ENCODE measurements at regions not wholly inside any gene's neighbourhood (a gene's known extent, or its start where the extent isn't known, plus 50 kb on each side); places are given as distances from the start of the nearest gene placed in this dataset.
"Not testable (repeated sequence)": the region's sequence is repeated elsewhere in the genome, so short reads cannot be mapped to it uniquely, and the experiment has no call there.

DNA sequence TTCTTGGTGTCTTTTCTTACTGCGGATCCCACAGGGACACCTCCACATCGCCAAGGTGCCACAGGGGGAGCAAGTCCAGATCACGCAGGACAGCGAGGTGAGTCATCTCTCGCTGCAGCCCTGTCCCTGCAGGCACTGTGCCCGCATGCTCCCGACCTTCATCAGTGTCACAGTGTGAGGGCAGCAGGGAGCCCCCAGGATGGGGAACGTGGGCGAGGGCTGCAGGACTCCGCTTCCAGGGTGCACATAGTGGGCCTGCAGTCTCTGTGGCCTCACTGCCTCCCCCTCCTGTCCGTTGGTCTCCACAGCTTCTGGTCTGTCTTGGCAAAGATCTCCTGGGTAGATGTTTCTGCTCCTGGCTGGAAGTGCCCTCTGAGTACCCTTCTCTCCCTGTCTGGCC lies 78.0 kb downstream of the NPIPB11 start:
- DNase-seq (ENCODE audit: low read depth) = not testable (repeated sequence)

DNA sequence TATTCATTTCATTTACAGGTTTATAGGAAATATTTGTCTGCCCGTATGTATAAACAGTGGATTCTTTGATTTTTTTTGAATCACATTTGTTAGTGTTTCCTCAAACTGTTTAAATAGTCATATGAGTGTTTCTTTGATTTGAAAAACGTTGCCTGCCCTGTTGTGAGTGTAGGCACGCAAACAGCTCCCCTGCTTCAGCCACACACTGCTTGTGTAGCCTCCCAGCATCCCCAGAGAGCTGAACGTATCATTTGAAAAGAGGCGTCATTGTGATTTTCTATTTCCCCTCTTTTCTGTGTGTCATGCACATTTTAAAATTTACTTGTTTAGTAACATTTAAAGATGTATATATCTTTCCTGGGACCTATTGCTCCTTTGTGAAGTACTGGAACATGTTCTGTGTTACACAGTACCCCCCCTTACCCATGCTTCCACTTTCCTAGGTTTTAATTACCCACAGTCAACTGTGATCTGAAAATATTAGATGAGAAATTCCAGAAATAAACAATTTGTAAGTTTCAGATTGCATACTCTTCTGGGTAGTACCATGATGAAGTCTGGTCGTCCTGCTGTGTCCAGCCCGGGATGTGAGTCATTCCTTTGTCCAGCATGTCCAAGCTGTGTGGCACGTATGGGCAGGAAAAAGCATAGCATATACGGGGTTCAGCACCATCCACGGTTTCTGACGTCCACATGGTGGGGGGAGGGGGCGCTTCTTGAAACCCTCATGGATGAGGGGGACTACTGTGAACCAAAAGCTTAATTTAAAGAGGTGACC lies 78.7 kb downstream of the NPIPB11 start:
- not testable (repeated sequence) for DNase-seq (ENCODE audit: low read depth)

DNA sequence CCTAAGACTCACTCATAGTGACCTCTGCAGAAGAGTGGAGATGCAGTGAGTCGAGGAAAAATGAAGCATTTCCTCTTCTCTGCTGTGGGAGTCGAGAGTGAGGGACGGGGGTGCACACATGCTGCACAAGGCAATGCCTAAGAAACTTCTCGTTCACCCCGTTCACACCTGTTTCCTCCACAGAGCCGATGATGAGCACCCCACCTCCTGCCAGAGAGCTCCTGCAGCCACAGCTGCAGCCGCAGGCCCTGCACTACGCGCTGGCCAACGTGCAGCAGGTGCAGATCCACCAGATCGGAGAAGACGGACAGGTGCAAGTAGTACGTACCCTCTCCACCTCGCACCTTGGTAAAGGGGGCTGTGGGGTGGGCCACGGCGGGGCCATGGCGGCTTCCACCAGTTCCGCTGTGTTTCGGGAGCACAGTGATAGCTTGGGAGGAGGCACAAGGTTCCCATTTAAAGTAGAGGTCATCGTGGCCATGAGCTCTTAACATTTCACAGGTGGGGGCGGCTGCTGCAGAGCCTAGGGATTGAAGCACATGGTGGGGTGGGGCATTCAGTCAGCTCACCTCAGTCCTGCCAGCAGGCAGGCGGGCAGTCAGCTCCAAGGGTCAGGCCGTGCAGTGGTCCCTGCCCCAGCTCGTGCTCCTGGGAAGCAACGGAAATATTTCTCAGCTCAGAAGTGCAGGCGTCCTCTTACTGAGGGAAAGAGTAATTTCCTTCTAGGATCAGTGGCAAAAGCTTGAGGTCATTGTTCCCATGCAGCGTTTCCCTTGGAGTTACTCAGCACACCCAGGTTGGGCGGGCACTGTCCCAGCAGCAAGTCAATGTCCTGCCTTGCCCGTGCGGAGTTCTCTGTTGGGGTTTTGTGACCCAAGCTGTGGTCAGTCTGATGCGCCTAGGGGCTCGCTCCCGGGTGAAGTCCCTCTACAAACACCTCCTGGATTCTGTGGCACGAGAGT lies 80.1 kb downstream of the NPIPB11 start:
- not testable (repeated sequence) for DNase-seq (ENCODE audit: low read depth)

DNA sequence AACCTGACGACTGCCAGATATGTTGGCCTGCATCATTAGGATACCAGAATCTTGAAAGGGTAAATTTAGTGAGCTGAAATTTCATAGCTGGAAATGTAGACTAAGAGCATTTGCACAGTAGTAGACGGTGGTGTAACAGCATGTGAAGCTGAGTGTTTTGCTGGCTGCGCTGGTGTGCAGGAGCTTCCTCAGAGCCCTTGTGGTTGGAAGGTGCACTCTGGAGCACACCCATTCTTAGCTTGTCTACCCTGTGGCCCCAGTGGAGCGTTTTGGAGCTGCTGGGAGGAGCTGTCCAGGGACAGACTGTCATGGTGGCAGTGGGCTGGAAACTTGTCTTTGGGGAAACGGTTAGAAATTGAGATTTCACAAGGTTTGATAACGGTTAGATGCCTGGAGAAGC lies 82.8 kb downstream of the NPIPB11 start:
- not testable (repeated sequence) for DNase-seq (ENCODE audit: low read depth)

DNA sequence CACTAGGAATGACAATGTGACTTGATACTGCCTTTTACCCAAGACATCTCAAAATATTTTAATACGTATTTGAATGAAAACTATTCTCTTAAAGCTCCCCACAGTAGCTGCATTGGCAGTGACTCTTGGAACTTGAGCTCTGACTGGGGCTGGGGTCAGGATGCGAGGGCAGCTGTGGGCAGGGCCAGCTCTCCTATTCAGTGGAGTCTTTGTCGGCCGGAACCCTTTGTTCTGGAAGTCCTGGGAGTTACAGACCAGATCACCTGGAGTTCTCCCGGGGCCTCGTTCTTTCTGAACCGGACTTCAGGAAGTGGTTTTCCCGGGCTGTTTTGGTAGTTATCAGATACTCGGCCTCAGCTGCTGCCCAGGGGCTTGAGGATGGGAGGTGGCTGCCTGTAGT lies 84.9 kb downstream of the NPIPB11 start:
- DNase-seq (ENCODE audit: low read depth) = no peak

DNA sequence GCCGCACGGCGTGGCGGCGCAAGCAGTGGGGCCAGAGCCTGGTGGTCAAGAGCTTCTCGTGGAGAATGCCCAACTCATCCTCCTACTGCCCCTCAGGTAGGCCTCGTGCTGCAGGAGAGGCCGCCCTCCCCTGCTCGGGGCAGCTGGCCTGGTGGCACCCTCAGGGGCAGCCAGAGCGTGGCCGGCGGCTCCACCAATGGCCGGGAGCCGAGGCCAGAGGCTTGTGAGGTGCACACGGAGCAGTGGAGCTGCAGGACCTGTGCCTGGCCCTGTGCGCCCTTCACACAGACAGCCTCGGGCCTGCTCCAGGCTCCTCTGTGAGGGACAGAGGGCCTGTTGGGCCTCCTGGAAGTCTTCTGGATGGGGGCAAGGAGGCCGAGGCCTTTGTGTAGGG lies 85.5 kb downstream of the NPIPB11 start:
- no peak for DNase-seq (ENCODE audit: low read depth)

DNA sequence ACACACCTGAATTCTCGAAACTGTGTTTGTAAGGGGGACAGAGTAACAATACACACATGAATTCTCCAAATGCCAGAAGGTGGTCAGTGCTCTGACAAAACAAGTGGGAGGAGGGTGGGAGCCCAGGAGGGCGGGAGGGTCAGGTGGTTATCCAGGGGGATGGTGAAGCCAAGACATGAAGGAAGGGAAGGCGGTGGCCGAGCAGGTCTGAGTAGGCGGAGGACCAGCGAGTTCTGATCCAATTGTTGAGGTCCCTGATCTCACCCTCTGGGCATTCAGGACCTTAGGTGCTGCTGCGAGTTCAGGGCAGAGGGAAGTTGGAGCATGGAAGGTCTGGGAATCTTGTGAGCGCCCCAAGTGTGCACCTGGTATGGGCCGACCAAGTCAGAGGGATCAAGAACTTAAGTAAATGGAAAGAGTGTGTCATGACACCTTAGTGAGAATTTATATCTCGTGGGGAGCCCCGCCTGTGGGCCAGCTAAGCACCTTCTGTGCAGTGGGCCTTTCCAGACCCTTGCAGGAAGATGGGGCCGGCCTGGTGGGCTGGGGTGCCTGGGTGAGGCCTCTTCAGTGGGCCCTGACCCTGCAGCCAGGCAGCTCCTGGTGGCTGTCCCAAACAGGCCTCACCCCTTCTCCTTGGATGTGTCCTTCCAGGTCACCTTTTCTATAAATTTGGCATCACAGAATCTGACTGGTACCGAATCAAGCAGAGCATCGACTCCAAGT lies 86.1 kb downstream of the NPIPB11 start:
- DNase-seq (ENCODE audit: low read depth) = no peak

DNA sequence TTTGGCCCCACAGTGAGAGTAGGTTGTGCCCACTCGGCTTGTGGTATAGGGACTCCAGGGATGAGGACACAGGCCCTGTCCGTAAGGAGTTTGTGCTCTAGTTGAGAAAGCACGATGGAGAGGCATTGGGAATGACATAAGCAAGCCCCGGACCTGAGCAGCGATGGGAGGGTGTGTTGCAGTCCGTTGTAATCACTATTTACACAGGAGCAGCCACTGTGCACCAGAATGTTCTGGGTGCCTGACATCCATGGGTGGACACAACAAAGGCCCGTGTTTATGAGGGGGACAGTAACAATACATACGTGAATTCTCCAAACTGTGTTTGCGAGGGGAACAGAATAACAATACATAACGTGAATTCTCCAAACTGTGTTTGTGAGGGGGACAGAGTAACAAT lies 86.8 kb downstream of the NPIPB11 start:
- no peak for DNase-seq (ENCODE audit: low read depth)

DNA sequence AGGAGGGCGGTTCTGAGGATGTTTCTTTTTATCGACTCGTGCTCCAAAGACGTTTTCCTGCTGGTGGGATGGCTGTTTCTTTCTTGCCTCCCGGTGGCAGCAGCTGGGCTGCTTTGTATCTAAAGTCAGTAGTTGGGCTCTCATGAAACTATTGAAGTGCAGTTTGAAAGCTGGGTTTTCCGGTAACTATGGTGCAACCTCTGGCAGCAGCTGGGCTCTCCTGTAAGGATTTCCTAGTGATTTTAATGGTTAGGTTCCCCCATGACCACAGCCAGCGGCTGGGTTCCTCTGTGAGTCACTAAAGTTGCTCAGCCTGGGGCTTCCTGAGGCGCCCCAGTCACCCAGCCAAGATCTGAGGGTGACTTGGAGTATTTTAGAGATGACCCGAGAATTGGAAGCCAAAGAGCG lies 87.9 kb downstream of the NPIPB11 start:
- not testable (repeated sequence) for DNase-seq (ENCODE audit: low read depth)

DNA sequence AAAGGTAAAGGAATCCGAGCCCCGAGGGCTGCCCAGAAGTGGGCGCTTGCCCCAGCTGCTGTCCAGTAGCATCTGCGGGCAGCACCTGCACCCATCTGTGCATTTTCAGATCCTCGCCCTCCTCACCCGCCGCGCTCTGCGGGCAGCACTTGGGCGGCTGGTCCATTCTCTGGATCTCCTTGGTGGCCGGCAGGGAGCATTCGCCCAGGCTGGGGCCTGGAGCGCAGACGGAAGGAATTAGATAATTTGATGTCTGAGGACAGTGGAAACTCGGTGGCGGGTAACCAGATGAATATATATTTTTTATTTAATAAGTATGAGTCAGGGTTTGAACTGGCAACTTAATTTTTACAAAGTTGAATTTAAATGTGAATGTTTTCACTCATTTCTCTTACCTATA lies 88.5 kb downstream of the NPIPB11 start:
- DNase-seq (ENCODE audit: low read depth) = no peak

DNA sequence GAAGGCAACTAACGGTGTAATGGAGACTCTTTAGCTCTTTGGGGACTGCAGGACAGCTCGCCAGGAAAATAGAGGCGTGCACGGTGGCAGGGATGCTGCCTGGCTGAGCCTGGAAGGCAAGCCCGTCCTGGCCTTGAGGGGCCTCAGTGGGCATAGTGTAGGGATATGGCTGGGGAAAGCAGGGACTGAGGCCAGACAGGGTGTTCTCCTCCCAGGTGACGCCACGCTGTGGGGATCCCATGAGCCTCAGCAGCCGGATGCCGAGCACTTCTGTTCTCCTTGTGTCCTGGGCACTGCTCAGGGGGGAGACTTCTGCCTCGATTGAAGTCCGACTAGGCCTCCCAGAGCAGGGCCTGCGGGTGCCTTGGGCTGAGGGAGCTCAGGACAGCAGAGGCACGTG lies 89.2 kb downstream of the NPIPB11 start:
- DNase-seq (ENCODE audit: low read depth) = no peak

DNA sequence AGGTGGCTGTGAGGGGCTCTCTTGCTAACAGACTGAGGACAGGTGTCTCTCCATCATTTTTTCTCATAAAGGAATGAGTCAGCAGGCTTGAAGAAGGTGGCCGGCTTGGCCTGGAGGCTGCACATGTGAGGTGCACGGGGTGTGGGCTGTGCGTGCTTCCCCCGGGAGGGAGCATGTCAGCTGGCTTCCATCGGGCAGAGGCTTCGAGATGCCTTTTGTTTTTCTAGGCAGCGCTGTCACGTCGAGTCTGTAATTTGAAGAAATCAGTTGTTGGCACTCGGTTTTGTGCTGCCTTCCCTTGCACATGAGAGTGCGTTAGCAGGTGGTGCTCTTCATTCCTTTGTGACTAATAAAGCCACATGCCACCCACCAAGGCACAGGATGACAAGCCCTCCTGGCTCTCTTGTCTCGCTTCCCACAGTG lies 89.7 kb downstream of the NPIPB11 start:
- no peak for DNase-seq (ENCODE audit: low read depth)

DNA sequence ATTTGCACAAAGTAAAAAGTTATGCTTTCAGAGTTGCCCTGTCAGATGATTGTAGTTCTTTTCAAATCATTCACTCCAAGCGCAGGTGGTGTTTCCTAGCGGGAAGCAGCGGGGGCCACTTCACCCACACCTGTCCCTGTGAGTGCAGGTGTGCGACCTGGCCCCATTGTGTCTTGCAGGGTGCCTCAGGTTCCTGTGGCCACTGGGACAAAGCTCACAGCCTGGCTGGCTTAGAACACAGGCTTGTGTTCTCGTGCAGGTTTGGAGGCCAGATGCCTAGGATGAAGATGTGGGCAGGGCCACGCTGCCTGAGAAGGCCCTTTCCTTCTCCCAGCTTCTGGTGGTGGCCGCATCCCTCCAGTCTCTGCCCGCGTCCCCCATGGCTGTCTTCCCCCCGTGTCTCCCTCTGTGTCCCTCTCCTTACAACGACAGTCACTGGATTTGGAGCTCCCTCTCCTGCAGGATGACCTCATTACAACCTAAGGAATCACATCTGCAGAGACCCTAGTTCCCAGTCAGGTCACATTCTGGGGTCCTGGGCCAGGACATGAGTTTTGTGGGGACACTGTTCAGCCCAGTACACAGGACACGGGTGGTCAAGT lies 90.5 kb downstream of the NPIPB11 start:
- no peak for DNase-seq (ENCODE audit: low read depth)

DNA sequence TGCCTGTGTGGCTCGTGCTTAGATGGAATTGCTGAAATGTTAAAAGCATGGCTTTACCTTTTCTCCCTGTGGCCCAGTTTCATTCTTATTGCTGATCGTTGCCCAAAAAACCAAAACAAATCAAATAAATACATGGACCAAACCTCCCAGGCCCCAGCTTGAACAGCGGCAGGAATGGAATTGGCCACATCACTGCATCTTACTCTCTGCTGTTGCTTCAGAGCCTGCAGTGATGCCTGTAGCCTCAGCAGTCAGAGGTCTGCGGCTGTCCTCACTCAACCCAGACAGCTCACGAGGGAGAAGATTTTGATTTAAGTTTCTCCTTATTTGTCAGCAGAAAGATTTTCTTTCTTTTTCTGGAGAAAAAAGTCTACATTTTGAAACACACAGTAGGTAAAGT lies 91.5 kb downstream of the NPIPB11 start:
- no peak for DNase-seq (ENCODE audit: low read depth)

DNA sequence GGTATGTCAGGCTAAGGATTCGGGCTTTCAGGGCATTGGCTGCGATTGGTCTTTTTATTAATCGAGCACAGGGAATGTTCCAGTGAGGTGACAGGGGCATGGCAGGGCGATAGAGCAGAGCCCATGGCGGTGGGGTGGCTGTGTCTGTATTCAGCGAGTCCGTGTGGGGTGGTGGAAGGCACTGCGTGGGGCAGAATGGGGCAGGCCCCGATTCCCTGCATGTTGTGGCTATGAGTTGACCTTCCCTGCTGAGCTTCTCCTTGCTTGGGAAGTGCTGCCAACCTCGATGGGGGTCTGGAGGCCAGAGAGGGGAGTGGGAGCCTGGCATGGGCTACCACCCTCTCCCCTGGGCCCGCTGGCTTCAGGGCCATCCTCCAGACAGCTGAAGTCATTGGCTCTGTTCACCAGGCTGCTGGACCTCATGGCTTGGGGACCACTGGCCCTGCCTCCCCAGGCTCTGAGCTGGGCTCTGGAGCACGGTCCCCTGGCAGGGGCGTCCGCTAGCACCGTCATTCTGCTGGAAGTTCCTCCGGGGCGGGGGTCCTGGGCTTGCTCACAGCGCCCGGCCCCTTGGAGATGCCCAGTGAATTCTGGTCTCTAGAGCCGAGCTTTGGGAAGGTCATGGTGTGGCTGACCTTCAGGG lies 92.1 kb downstream of the NPIPB11 start:
- no peak for DNase-seq (ENCODE audit: low read depth)

DNA sequence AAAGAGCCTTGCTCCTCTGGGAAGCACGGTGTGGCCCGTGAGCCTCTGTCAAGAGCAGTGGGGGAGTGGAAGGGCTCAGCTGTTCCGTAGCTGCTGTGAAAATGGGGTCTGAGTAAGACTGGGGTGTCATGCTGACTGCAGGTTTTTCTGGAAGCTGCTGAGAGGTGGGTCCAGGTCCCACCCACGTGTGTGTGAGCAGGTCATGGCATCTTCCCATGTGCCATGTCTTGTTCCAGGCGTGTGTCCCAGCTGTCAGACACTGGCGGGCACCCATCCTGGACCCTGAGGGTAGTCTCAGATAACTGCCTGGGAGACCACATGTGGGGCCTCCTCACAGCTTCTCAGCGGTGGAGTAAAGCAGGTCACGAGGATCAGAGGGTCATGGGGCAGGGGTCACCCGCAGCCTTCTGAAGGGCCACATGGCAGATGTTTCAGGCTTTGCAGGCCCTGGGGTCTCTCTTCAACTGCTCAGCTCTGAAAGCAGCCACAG lies 92.9 kb downstream of the NPIPB11 start:
- no peak for DNase-seq (ENCODE audit: low read depth)

DNA sequence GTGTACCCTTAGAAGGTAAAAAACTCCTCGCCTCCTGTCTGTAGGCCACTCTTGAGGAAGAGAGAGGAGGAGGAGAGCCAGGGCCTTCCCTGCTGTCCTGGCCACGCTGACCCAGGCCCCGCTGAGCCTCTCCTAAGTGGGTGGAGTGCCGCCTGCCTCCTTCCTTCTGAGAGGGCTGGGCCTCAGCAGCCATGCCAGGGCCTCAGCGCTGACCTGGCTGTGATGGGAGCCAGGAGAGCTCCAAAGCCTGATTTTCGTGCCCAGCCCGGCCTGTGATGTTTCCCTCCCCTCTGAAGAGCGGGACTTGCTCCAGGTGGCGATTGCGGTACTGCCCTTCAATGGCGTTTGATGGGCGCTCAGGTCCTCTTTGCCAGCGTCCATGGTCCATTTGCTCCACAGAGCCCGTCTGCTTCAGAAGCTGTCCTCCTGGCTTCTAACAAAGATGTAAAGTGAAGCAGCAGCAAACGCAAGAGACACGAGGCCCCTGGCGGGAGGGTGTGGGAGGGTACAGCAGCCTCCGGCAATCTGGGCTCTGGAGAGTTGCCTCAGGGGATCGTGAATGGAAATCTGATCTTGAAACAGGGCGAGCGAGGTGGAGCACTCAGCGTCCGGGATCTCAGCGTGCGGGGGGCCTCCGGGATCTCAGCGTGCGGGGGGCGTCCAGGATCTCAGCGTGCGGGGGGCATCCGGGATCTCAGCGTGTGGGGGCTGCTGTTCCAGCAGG lies 93.5 kb downstream of the NPIPB11 start:
- DNase-seq (ENCODE audit: low read depth) = no peak

DNA sequence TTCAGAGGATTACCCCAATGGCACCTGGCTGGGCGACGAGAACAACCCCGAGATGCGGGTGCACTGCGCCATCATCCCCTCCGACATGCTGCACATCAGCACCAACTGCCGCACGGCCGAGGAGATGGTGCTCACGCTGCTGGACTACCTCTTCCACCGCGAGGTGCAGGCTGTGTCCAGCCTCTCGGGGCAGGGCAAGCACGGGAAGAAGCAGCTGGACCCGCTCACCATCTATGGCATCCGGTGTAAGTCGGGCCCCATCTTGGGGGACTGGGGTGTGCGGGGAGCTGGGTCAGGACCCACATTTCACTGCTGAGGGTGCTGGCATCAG lies 94.2 kb downstream of the NPIPB11 start:
- DNase-seq (ENCODE audit: low read depth) = not testable (repeated sequence)

DNA sequence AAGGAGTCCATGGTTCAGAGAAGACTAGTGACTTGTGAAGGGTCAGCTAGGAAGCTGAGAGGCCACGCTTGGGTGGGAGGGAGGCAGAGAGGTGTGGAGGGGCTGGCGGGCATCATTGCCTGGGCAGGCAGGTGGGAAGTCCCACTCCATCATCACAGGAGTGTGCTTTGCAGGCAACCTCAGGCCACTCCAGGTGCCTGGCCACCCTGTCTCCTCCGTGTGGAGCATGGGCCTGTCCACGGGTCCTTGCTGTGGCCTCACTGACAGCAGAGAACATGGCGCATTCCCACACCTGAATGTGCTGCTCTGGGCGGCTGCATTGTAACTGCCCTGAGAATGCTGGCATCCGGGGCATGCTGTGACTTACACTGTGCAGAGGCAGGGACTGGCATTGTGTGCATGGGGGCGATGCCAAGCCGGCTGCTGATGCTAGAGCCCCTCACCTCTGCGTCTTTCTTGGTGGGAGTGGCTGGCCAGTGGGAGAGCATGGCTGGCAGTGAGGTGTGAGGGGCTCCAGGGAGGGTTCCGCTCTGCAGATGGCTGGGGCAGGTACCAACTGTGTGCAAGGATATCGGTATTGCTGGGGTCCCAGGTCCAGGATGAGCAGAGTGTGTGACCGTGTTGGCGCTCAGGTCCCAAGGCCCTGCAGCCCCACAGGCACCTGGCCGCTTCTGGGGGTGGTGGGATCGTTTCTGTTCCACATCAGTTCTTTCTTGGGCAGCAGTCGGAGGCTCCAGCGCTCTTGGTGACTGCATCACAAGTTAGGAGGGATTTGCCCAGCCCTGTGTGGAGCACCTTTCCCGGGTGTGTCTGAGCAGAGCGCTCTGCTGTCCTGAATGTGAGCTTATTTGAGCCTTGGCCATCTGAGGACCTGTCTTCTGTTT lies 94.8 kb downstream of the NPIPB11 start:
- DNase-seq (ENCODE audit: low read depth) = no peak

DNA sequence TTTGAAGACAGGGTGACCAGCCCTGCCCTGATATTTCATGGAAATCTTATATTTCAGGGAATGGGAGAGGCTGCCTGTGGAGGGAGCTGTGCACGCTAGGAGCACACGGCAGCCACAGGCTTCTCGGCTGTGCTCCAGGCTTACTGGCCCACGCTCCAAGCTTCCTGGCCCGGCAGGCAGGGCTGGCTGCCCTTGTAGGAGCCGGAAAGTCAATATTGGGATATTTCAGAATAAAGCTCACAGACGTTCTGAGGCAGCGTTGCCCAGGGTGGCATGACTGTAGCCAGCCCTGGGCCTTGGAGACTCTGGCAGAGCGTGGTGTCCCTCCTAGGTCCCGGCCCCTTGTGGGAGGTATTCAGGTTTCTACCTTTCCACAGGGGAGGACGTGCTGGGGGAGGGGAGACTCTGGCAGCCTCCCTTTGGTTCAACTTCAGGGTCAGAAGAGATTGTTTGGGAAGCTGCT lies 95.6 kb downstream of the NPIPB11 start:
- no peak for DNase-seq (ENCODE audit: low read depth)
